Suprapubic skin (tissue), 4 donors: ENCODE measurements at regions not wholly inside any gene's neighbourhood (a gene's known extent, or its start where the extent isn't known, plus 50 kb on each side); places are given as distances from the start of the nearest gene placed in this dataset.

Source experiments
- CTCF ChIP-seq, 2 donors: fragments of 200-600 bp in 1 of 2; fragments of 450-650 bp in 1 of 2; sonication (generic) in 1 of 2; IDR thresholded peaks; one replicate each; pipeline ENCODE4 v1.5.1; 2016 to 2019; ENCODE audit warnings: antibody characterized with exemption in 2 of 2, mild to moderate bottlenecking in 1 of 2, moderate library complexity in 1 of 2
- POLR2A ChIP-seq, 2 donors: fragments of 450-650 bp; IDR thresholded peaks; one replicate each; pipeline ENCODE4 v1.6.1; 2017; ENCODE audit warnings: antibody characterized with exemption in 2 of 2, mild to moderate bottlenecking in 2 of 2, moderate library complexity in 2 of 2
- POLR2AphosphoS5 ChIP-seq, 3 donors: sonication (generic); formaldehyde crosslinking; IDR thresholded peaks; one replicate each; pipeline ENCODE4 v1.6.1; 2017; ENCODE audit warnings: antibody characterized with exemption in 3 of 3

- TF ChIP-seq POLR2A (IDR thresholded peaks at IDR 0.05) (no peak), CTCF (IDR thresholded peaks at IDR 0.05) (no peak), POLR2AphosphoS5 (IDR thresholded peaks at IDR 0.05) (no peak)
Measured at GRCh38 chr4:75327804-75328512, 186.2 kb downstream of the RCHY1 start.
